ENCODE measurements at regions not wholly inside any gene's neighbourhood (a gene's known extent, or its start where the extent isn't known, plus 50 kb on each side); places are given as distances from the start of the nearest gene placed in this dataset.

DNA sequence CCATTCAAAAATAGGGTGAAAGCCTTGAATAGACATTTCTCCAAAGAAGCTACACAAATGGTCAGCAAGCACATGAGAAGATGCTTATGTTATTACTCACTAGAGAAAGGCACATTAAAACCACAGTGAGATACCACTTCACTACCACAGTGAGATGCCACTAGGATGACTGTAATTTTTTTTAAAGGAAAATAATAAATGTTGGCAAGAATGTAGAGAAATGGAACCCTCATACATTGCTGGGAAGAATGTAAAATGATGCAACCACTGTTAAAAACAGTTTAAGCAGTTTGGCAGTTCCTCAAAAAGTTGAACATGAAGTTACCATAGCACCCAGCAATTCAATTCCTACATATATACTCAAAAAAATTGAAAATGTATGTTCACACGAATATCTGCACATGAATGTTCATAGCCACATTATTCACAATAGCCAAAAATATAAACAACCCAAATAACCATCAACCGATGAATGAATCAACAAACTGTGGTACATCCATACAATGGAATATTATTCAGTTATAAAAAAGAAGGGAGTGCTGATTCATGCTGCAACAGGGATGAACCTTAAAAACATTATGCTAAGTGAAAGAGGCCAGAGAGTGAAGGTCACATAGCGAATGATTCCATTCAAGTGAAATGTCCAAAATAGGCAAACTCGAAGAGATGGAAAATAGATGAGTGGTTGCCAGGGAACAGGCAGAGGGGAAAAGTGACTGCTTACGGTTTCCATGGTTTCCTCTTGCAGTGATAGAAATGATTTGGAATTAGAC is 156.2 kb upstream of the NDUFV2 start:
- Mint-ChIP-seq H3K4me3 (no peak overlapping the region), H3K4me1 (ENCODE audit: low read depth) (no peaks in the 10 kb centered on the region), H3K27me3 (peaks cover 3% of the 10 kb centered on the region), H3K36me3 (ENCODE audit: low read depth) (no peaks in the 10 kb centered on the region), H3K9me3 (peaks cover 3% of the 10 kb centered on the region), H3K27ac (no peak overlapping the region)
- no peak for DNase-seq

DNA sequence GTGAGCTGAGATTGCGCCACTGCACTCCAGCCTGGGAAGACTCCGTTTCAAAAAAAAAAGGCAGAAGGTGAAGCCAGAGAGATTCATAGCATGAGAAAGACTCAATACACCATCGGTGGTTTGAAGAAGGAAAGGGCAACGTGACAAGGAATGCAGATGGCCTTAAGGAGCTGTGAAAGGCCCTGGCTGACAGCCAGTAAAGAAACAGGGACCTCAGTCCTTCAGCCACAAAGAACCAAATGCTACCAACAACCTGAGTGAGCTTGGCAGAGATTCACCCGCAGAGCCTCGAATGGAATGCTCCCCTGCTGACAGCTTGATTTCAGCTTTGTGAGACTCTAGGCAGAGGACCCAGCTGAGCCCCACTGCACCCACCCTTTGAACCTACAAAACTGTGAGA is 154.9 kb upstream of the NDUFV2 start:
- H3K4me3 Mint-ChIP-seq = no peak overlapping the region

GRCh38 chr18:8948011-8948410 is 154.5 kb upstream of the NDUFV2 start:
- no peak for DNase-seq
- Mint-ChIP-seq H3K4me1 (ENCODE audit: low read depth) (peaks cover 4% of the 10 kb centered on the region), H3K36me3 (ENCODE audit: low read depth) (no peaks in the 10 kb centered on the region), H3K27ac (no peak overlapping the region), H3K27me3 (peaks cover 3% of the 10 kb centered on the region), H3K4me3 (no peak overlapping the region), H3K9me3 (peaks cover 3% of the 10 kb centered on the region)

More for the DNA sequence above, 154.9 kb upstream of the NDUFV2 start:
- Mint-ChIP-seq H3K27me3 (peaks cover 3% of the 10 kb centered on the region), H3K36me3 (ENCODE audit: low read depth) (no peaks in the 10 kb centered on the region), H3K27ac (no peak overlapping the region), H3K9me3 (peaks cover 3% of the 10 kb centered on the region), H3K4me1 (ENCODE audit: low read depth) (peaks cover 4% of the 10 kb centered on the region)
- DNase-seq = no peak

- Mint-ChIP-seq H3K27me3 (peaks cover 3% of the 10 kb centered on the region), H3K36me3 (ENCODE audit: low read depth) (no peaks in the 10 kb centered on the region), H3K27ac (no peak overlapping the region), H3K9me3 (peaks cover 3% of the 10 kb centered on the region), H3K4me3 (no peak overlapping the region), H3K4me1 (ENCODE audit: low read depth) (peaks cover 4% of the 10 kb centered on the region)
- no peak for DNase-seq
Observed at GRCh38 chr18:8948471-8949149, 153.9 kb upstream of the NDUFV2 start.

GRCh38 chr18:8949206-8949605 is 153.3 kb upstream of the NDUFV2 start:
- Mint-ChIP-seq H3K4me3 (no peak overlapping the region), H3K36me3 (ENCODE audit: low read depth) (no peaks in the 10 kb centered on the region), H3K27ac (no peak overlapping the region), H3K9me3 (peaks cover 3% of the 10 kb centered on the region), H3K4me1 (ENCODE audit: low read depth) (peaks cover 4% of the 10 kb centered on the region), H3K27me3 (peaks cover 3% of the 10 kb centered on the region)
- DNase-seq = no peak

DNA sequence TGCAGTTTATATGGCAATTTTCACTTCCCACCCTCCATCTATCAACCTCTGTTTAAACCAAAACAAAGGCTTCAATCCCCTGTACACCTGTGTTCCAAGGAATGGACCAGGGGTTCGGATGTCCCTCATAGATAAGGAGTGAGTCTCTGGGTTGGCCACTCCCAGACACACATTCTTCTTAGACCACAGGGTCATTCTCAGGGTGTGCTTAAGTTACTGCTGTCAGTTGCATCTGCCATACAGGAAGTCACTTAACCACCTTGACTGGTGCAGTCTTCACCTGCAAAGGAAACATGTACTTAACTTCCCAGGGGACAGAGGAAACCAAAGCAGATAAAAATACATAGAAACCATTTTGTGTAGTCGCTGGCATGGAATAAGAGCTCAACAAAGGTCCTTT is 151.0 kb upstream of the NDUFV2 start:
- no peaks in the 10 kb centered on the region for H3K36me3 Mint-ChIP-seq (ENCODE audit: low read depth)
- peaks cover 4% of the 10 kb centered on the region for H3K4me1 Mint-ChIP-seq (ENCODE audit: low read depth)
- H3K4me3 Mint-ChIP-seq = no peak overlapping the region
- DNase-seq = no peak
- peaks cover under 1% of the 10 kb centered on the region for H3K27me3 Mint-ChIP-seq
- no peak overlapping the region for H3K27ac Mint-ChIP-seq
- H3K9me3 Mint-ChIP-seq = peaks cover under 1% of the 10 kb centered on the region

DNA sequence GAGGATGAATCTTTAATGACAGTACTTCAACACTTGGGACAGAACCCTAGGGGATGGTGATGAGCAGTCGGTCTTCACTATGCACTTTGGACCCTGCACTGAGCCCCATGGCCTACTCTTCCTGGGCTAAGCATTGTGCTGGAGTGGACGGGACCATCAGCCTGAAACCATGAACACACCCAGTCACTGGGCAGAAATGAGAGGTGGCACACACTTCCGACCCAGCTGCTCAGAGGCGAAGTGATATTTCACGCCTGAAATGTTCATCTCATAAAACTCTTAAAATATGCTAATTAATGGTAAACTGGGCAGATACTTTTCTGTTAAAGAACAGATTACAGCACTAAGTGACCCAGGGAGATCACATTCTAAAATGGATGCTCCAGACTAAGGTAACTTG is 150.3 kb upstream of the NDUFV2 start:
- H3K36me3 Mint-ChIP-seq (ENCODE audit: low read depth) = no peaks in the 10 kb centered on the region
- no peak for DNase-seq
- no peak overlapping the region for H3K4me3 Mint-ChIP-seq
- H3K9me3 Mint-ChIP-seq = no peaks in the 10 kb centered on the region
- H3K27ac Mint-ChIP-seq = no peak overlapping the region
- peaks cover under 1% of the 10 kb centered on the region for H3K27me3 Mint-ChIP-seq
- H3K4me1 Mint-ChIP-seq (ENCODE audit: low read depth) = peaks cover 4% of the 10 kb centered on the region

- Mint-ChIP-seq H3K4me1 (ENCODE audit: low read depth) (peaks cover 4% of the 10 kb centered on the region), H3K36me3 (ENCODE audit: low read depth) (no peaks in the 10 kb centered on the region), H3K4me3 (no peak overlapping the region), H3K27ac (no peak overlapping the region), H3K9me3 (no peaks in the 10 kb centered on the region), H3K27me3 (peaks cover 3% of the 10 kb centered on the region)
- no peak for DNase-seq
Observed at GRCh38 chr18:8952769-8953760, 149.4 kb upstream of the NDUFV2 start.

DNA sequence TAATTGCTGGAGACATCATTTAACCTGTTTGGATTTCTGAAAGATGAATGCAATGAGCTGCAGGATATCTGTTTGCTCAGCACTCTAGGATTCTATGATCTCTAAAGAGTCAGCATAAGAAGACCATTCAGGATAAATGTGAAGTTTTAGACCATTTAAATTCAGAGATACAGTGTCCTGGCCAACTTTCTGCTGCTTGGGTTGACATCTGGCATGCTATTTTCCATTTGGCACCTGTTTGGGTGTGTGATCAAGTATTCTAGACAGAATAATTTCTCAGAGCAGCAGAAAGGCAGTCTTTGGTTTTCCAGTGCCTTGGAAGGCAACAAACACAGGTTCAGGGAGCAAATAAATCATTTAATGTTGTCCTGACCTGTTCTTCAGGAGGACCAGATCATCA is 144.8 kb upstream of the NDUFV2 start:
- no peaks in the 10 kb centered on the region for H3K36me3 Mint-ChIP-seq (ENCODE audit: low read depth)
- no peaks in the 10 kb centered on the region for H3K9me3 Mint-ChIP-seq
- H3K4me3 Mint-ChIP-seq = no peak overlapping the region

DNA sequence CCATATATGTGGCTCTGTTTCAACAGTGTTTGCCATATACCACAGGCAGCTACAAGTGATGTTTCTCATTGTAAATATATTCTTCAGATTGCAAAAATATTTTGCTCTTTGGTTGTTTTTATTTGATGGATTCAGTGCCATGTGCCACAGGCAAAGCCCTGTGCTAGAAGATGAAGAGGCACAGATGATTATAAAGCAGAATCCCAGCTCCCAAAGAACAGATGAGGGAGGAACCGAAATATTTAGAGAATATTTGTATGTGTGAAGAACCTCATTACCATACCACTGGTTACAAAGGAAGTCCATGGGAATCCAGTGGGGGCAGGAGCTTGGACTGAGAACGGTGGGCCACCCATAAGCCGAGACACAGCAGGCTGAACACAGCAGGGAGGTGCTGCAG is 143.8 kb upstream of the NDUFV2 start:
- Mint-ChIP-seq H3K27me3 (peaks cover 10% of the 10 kb centered on the region), H3K9me3 (no peaks in the 10 kb centered on the region), H3K27ac (no peak overlapping the region), H3K36me3 (ENCODE audit: low read depth) (no peaks in the 10 kb centered on the region), H3K4me3 (no peak overlapping the region), H3K4me1 (ENCODE audit: low read depth) (no peaks in the 10 kb centered on the region)
- DNase-seq = no peak

More for the DNA sequence above, 144.8 kb upstream of the NDUFV2 start:
- DNase-seq = no peak
- Mint-ChIP-seq H3K27ac (no peak overlapping the region), H3K27me3 (peaks cover 10% of the 10 kb centered on the region), H3K4me1 (ENCODE audit: low read depth) (no peaks in the 10 kb centered on the region)

DNA sequence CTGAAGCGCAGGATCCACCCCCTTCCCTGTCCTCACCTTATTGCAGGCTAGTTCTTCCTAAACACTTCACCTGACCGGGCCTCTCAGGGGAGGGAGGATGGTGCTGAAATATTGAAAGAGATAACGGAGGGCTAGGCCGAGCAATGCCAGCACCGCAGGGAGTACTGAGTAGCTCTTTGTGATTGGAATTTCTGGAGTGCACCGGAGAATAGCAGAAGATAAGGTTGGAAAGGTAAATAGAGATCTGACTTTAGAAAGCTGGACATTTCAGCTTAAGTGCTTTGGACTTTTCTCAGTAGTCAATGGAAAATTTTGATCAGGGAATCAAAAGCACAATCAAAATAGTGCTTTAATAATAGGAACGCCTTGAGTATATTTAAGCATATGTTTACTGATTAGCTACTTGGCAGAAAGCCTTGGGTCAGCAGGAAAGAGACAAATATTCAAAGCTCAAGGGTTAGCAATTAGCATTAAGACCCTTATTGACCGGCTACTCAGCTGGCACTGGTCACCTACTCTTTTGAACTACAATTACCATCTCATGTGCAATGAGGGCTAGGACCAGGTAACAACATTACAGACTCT is 142.9 kb upstream of the NDUFV2 start:
- Mint-ChIP-seq H3K9me3 (no peaks in the 10 kb centered on the region), H3K27ac (no peak overlapping the region), H3K36me3 (ENCODE audit: low read depth) (no peaks in the 10 kb centered on the region), H3K4me3 (no peak overlapping the region), H3K4me1 (ENCODE audit: low read depth) (no peaks in the 10 kb centered on the region), H3K27me3 (peaks cover 10% of the 10 kb centered on the region)
- no peak for DNase-seq

DNA sequence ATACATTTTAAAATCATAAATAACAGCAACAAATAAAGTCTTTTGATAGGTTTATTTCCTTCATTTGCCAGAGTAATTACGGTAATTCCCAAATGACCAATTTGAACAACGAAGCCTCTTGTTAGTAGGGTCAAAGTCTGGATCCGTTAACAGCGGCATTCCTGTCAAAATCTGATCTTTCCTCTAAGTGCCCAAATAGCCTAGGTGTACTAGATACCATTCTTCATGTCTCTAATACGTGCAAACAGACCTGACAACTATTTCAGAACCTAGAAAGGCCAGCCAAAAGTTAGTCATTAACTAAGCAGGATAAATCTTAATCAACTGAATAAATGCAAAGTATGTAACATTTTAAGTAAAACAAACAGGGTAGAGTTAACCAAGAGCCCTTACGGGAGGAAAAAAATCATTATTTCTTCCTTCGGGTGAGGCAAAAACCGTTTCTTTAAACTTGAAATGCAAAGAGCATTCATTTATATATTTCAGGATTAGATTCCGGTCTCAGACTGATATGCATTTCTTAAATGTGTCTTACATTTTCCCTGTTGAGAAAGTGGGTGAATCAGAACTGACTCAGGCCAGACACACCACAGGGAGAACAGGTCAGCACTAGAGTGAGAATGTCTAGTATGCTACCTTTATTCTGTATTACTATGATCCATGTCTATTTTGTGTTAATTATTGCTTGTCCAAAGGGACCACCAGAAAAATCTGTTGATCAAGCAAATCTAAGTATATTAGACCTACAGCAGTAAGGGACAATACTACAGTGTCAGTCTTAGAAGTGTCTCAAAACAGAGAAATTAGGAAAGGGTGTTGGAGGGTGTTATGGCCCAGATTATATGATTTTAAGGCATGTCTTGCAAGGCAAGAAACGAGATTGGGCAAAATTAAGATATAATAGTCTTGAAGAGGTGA is 141.5 kb upstream of the NDUFV2 start:
- Mint-ChIP-seq H3K27ac (no peak overlapping the region), H3K36me3 (ENCODE audit: low read depth) (no peaks in the 10 kb centered on the region), H3K4me3 (no peak overlapping the region), H3K9me3 (no peaks in the 10 kb centered on the region), H3K4me1 (ENCODE audit: low read depth) (no peaks in the 10 kb centered on the region), H3K27me3 (peaks cover 10% of the 10 kb centered on the region)
- DNase-seq = no peak

GRCh38 chr18:8962192-8962779 is 140.2 kb upstream of the NDUFV2 start:
- DNase-seq = no peak
- Mint-ChIP-seq H3K36me3 (ENCODE audit: low read depth) (no peaks in the 10 kb centered on the region), H3K9me3 (no peaks in the 10 kb centered on the region), H3K4me1 (ENCODE audit: low read depth) (no peaks in the 10 kb centered on the region), H3K27me3 (peaks cover 9% of the 10 kb centered on the region), H3K4me3 (no peak overlapping the region), H3K27ac (no peak overlapping the region)

All from activated T-cell treated with anti-CD3 and anti-CD28 coated beads, Interleukin-2, amount 50 U/mL, for 24 hours (primary cell).